ENCODE measurements at regions not wholly inside any gene's neighbourhood (a gene's known extent, or its start where the extent isn't known, plus 50 kb on each side); places are given as distances from the start of the nearest gene placed in this dataset.
"Not testable (repeated sequence)": the region's sequence is repeated elsewhere in the genome, so short reads cannot be mapped to it uniquely, and the experiment has no call there.

GRCh38 chr16:70040554-70040953 lies 73.6 kb upstream of the PDPR start:
- TF ChIP-seq RB1 (IDR thresholded peaks at IDR 0.05; ENCODE audit: borderline replicate concordance); SIX5 (IDR thresholded peaks at IDR 0.05; ENCODE audit: low read depth, low read length, severe bottlenecking); SP1 (IDR thresholded peaks at IDR 0.05; ENCODE audit: low read depth, low read length); POLR2AphosphoS5 (IDR thresholded peaks at IDR 0.05; ENCODE audit: low read length); CTCF (IDR thresholded peaks at IDR 0.05 in 2 of 3, conservative IDR thresholded peaks at IDR 0.05 in 1 of 3; ENCODE audit: control insufficient read depth in 2 of 3, extremely low read depth in 1 of 3, insufficient read depth in 1 of 3, low read depth in 3 of 3, low read length in 3 of 3); POLR2A (IDR thresholded peaks at IDR 0.05; ENCODE audit: low read depth, low read length); TAF1 (IDR thresholded peaks at IDR 0.05; ENCODE audit: borderline replicate concordance, low read depth, low read length); SMC3 (IDR thresholded peaks at IDR 0.05; ENCODE audit: borderline replicate concordance, low read length); HCFC1 (IDR thresholded peaks at IDR 0.05; ENCODE audit: low read length); ATF3 (IDR thresholded peaks at IDR 0.05; ENCODE audit: borderline replicate concordance, extremely low read depth, low read depth, low read length); SUZ12 (IDR thresholded peaks at IDR 0.05; ENCODE audit: unreplicated experiment); PAX5 (IDR thresholded peaks at IDR 0.05; ENCODE audit: borderline replicate concordance, low read depth, low read length); POLR2AphosphoS2 (IDR thresholded peaks at IDR 0.05; ENCODE audit: low read depth, low read length): not testable (repeated sequence)

All from GM12878 (cell line).